ENCODE measurements at regions not wholly inside any gene's neighbourhood (a gene's known extent, or its start where the extent isn't known, plus 50 kb on each side); places are given as distances from the start of the nearest gene placed in this dataset.

DNA sequence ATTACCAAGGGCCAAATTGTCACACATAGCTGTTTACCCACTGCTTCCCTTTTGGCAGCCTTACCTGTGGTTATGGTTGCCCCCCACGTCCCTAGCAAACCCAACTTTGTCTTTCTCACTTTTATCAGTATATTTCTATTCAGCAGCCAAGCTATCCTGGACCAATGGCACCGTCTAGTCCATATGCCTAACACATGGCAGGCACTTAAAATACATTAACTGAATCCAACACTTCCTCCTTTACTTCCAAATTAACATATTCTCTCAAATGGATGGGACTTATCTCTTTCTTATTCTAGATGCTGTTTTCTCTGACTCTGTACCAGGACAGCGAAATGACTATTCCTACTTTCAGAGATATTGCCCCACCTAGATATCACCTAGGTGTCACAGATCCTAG, 50.9 kb upstream of the SLC44A1 start:
- FAIRE-seq (no peak), DNase-seq (ENCODE audit: low spot score) (no peak)

DNA sequence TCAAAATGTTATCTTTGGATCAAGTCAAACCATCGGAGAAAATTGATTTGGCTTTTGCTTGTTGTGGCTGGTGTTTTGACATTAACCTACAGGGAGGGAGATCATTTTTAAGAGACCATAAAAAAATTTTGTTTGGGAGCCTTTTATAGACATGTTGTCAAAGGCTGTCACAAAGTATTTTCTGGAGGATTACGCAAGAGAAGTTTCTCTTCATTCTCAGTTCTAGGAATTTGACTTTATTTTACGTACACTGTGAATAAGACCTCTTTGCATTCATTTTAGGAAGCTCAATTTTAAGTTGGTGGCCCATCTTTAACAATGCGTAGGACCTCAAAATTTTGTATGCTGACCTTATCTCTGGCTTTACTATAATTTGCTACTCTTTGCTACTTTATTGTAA, 50.2 kb upstream of the SLC44A1 start:
- FAIRE-seq (no peak), DNase-seq (ENCODE audit: low spot score) (no peak)

All from urothelium cell line (cell line).